ENCODE measurements at regions not wholly inside any gene's neighbourhood (a gene's known extent, or its start where the extent isn't known, plus 50 kb on each side); places are given as distances from the start of the nearest gene placed in this dataset.

GRCh38 chr9:31142456-31142855, 1242.0 kb upstream of the ACO1 start (continued):
- TF ChIP-seq WRNIP1 (IDR thresholded peaks at IDR 0.05; ENCODE audit: borderline replicate concordance, low read depth, low read length): no peak
- no peak for TF ChIP-seq RELA (IDR thresholded peaks at IDR 0.05; ENCODE audit: borderline replicate concordance, partially characterized antibody)
- TF ChIP-seq NFXL1 (IDR thresholded peaks at IDR 0.05; ENCODE audit: borderline replicate concordance): no peak
- TF ChIP-seq, protein P1, sequence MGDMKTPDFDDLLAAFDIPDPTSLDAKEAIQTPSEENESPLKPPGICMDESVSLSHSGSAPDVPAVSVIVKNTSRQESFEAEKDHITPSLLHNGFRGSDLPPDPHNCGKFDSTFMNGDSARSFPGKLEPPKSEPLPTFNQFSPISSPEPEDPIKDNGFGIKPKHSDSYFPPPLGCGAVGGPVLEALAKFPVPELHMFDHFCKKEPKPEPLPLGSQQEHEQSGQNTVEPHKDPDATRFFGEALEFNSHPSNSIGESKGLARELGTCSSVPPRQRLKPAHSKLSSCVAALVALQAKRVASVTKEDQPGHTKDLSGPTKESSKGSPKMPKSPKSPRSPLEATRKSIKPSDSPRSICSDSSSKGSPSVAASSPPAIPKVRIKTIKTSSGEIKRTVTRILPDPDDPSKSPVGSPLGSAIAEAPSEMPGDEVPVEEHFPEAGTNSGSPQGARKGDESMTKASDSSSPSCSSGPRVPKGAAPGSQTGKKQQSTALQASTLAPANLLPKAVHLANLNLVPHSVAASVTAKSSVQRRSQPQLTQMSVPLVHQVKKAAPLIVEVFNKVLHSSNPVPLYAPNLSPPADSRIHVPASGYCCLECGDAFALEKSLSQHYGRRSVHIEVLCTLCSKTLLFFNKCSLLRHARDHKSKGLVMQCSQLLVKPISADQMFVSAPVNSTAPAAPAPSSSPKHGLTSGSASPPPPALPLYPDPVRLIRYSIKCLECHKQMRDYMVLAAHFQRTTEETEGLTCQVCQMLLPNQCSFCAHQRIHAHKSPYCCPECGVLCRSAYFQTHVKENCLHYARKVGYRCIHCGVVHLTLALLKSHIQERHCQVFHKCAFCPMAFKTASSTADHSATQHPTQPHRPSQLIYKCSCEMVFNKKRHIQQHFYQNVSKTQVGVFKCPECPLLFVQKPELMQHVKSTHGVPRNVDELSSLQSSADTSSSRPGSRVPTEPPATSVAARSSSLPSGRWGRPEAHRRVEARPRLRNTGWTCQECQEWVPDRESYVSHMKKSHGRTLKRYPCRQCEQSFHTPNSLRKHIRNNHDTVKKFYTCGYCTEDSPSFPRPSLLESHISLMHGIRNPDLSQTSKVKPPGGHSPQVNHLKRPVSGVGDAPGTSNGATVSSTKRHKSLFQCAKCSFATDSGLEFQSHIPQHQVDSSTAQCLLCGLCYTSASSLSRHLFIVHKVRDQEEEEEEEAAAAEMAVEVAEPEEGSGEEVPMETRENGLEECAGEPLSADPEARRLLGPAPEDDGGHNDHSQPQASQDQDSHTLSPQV (IDR thresholded peaks at IDR 0.05): no peak
- TF ChIP-seq ZZZ3 (IDR thresholded peaks at IDR 0.05; ENCODE audit: control insufficient read depth, insufficient read length, low read depth): no peak
- no peak for TF ChIP-seq IRF3 (IDR thresholded peaks at IDR 0.05)
- no peak for TF ChIP-seq CREM (IDR thresholded peaks at IDR 0.05; ENCODE audit: low read depth)
- TF ChIP-seq FOS (IDR thresholded peaks at IDR 0.05; ENCODE audit: borderline replicate concordance, extremely low read depth, insufficient read length): no peak
- no peak for TF ChIP-seq DPF2 (IDR thresholded peaks at IDR 0.05)

DNA sequence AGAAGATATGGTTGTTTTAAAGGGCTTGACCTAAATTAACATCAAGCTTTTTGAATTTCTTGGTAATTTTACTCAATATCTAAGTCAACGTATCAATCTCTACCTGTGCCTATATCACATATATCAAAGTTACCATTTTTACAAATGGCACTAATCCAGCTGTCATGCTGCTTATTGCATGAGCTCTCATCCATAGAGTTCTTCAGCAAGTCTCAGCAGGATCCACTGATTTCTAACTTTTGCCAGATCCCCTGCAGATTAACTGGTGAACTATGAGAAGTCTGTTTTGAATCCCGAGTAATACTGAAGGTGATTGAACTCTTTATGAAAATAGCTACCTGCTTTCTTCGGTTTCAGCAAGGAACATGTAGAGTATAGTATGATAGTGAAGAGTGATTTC, 1239.8 kb upstream of the ACO1 start:
- ChIA-PET CTCF (no interaction called here), SMC1A (ENCODE audit: uncharacterized antibody, unreplicated experiment) (no interaction called here), POLR2A (interaction anchor here (0.7 kb wide), 1 partner anchor 107 kb away, joined by 3 read pairs; no protein-coding TSS in a partner anchor), RAD21 (ENCODE audit: unreplicated experiment) (no interaction called here)
- Histone ChIP-seq H3K79me2 (ENCODE audit: control insufficient read depth, insufficient read depth, low read length) (no peaks in the 10 kb centered on the region), H4K20me1 (ENCODE audit: control insufficient read depth, insufficient read depth) (no peaks in the 10 kb centered on the region), H3K4me2 (ENCODE audit: control insufficient read depth, insufficient read depth) (no peak overlapping the region), H2AFZ (ENCODE audit: control insufficient read depth, low read depth, low read length) (no peak overlapping the region), H3K4me1 (ENCODE audit: control insufficient read depth, insufficient read depth, low read length) (no peaks in the 10 kb centered on the region), H3K9me3 (replicated peaks; ENCODE audit: control insufficient read depth, insufficient read depth, low read length) (no peaks in the 10 kb centered on the region), H3K9ac (ENCODE audit: control insufficient read depth, insufficient read depth, low read length) (no peak overlapping the region), H3K4me3 (no peak overlapping the region), H3K27me3 (replicated peaks in 1 of 2; ENCODE audit: control insufficient read depth in 2 of 2, insufficient read depth in 2 of 2, low read length in 1 of 2) (no peaks in the 10 kb centered on the region), H3K36me3 (ENCODE audit: control insufficient read depth in 2 of 2, insufficient read depth in 2 of 2, low read length in 1 of 2) (no peaks in the 10 kb centered on the region), H3K27ac (ENCODE audit: control insufficient read depth, insufficient read depth) (no peak overlapping the region)
- no peak for TF ChIP-seq NR2F1 (conservative IDR thresholded peaks at IDR 0.05)
- no peak for TF ChIP-seq NR2C2 (IDR thresholded peaks at IDR 0.05; ENCODE audit: borderline replicate concordance, control insufficient read depth, insufficient read length, low read depth)
- intact Hi-C loops (cut with micrococcal nuclease; ENCODE audit: unreplicated experiment): no loop called here
- no TSS peak for BruUV-seq (replicated peaks)
- WGBS (ENCODE audit: insufficient coverage, insufficient replicate concordance, low lambda C conversion rate, missing lambda C conversion rate): 26% methylated on average over 3 of the region's 3 CpGs
- in situ Hi-C loops (cut with MboI): no loop called here
- DNase-seq (ENCODE audit: low read depth, low spot score) (no peak), ATAC-seq (no peak), FAIRE-seq (no peak)
